HG03520 (cell line): ENCODE measurements at regions not wholly inside any gene's neighbourhood (a gene's known extent, or its start where the extent isn't known, plus 50 kb on each side); places are given as distances from the start of the nearest gene placed in this dataset.

Source experiments
- ATAC-seq: cut with Tn5 transposase; IDR thresholded peaks from one replicate; pipeline ENCODE4 v1.9.1; 2021; ENCODE audit warnings: mild to moderate bottlenecking, moderate library complexity; ENCODE audit not compliant: unreplicated experiment

DNA sequence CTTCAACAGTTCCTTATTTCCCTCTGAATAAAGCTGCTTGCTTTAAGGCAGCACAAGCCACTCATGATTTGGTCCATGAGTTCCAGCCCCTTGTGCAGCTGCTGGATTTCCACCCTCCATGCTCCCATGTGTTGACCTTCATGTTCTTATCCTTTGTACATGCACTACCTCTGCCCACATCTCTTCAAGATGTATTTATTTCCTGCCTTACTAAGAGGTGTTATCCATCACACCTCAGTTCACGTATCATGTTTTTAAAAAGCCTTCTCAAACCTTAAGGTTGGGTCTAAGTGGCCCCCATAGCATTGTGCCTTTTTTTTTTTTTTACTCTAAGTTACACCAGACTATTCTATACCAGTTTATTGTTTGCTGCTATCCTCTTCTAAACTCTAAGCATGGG is 107.7 kb downstream of the SIPA1L2 start:
- no peak for ATAC-seq

DNA sequence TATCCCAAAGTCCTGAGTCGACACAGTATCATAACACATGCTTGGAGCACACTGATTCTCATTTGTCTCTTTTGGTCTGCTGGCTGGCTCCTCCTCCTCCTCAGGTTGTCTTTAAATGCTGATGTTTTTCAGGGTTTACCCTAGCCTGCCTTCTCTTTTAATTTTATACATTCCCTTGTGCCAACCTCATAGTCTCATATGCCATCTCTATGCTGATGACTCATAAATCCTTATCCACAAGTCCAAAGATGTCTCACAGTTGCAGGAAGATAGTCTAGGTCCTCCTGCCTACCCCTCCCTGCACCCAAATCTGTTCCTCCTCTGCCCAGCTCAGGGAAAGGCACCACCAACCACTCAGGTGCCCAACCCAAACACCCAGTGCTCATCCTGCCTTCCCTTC is 108.3 kb downstream of the SIPA1L2 start:
- ATAC-seq, result no peak

DNA sequence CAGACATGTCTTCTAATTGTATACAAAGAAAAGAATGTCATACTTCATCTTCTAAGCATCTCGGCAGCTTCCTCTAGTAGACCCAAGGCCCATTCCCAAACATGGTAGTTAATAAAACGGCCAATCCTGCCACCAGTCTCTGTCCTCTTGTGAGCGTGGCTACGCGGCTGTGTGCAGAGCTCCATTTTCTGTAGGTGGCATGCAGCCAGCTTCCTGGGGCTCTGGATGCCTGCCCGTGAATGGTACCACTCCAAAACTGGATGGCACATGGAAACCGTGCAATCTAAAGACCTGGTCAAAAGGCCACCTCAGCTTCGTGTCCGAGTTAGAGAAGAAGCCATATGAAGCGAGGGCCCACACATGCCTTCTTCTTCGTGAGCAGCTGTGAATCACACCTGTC is 110.7 kb downstream of the SIPA1L2 start:
- no peak for ATAC-seq

DNA sequence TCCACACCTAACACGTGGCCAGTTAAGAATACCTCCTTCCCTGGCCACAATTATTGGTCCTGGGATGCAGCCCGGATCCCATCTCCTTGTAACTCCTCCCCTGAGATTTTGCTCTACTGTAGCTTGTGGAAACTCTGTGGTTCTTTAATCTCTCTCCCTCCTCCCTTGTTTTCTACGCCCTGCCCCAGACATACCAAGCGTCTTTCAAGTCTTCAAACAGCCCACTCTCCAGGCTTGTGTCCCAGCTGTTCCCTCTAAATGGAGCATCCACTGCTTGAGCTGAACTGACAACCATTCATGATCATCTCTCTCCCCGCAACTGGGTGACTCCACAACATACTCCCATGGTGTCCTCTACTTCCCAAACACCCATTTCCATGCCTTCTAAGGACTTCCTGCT is 111.6 kb downstream of the SIPA1L2 start:
- ATAC-seq, result no peak

DNA sequence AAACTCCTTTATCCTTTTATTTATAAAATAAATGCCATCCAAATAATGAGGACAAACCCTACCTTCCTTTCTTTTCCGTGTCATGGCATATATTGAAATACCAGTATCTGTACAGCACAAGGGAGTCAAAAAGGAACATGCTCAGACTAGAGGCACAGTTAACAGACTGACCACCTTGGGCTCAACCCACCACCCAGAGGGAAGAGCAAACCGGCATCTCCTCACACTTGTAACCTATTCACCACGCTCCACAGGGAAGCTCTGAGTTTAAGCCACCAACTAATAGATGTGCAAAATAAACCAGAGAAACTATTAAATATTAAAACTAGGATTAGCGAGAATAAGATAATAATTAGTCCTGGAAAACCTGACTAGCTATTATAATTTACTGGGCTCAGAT is 112.7 kb downstream of the SIPA1L2 start:
- no peak for ATAC-seq

DNA sequence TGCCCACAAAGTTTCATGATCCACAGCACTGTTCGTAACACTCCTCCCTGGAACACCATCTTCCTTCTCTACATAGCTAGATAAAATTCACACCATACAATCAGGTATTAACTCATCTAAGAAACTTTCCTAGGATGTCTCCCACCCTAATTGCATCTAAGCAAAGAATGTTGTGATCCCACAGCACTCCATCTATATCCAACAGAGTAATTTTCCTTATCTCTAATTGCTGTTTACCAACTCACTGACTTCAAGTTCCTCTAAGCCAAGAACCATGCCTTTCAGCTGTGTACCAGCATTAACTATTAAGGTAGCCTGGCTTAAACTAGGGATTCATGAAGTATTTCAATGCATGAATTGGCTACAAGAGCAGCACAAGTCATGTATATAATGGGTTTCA is 114.2 kb downstream of the SIPA1L2 start:
- no peak for ATAC-seq

DNA sequence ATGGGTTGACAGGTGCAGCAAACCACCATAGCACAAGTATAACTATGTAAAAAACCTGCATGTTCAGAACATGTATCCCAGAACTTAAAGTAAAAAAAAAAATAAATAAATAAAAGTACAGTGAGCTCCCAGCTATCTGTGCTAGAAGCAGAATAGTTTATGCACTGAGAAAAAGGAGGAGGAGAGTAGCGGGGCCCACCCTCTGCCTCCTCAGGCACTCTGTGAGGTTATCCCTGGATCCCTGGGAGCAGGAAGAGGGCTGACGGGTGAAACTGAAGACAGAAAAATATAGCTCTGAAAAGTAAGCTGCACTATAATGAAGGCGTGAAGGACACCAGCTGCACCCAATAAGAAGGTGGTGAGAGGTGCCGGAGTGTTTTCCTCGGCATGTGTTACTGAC is 117.2 kb downstream of the SIPA1L2 start:
- ATAC-seq, result no peak

DNA sequence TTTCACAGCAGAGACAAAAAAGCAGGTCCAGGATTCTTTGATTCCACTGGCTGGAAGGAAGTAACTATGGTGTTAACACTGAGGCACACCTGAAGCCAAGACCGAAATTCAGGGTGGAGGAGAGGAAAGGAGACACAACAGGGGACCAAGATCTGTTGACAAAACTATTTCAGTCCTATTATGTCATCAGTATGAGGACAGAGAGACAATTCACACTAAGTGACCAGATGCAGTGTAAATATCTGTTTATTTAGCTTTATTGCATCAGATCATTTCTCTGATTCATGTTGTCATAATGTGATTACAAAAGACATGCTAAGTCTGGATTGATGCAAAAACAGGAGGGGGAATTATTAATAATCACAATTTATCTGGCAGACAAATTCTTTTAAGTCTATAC is 118.8 kb downstream of the SIPA1L2 start:
- ATAC-seq, result no peak

DNA sequence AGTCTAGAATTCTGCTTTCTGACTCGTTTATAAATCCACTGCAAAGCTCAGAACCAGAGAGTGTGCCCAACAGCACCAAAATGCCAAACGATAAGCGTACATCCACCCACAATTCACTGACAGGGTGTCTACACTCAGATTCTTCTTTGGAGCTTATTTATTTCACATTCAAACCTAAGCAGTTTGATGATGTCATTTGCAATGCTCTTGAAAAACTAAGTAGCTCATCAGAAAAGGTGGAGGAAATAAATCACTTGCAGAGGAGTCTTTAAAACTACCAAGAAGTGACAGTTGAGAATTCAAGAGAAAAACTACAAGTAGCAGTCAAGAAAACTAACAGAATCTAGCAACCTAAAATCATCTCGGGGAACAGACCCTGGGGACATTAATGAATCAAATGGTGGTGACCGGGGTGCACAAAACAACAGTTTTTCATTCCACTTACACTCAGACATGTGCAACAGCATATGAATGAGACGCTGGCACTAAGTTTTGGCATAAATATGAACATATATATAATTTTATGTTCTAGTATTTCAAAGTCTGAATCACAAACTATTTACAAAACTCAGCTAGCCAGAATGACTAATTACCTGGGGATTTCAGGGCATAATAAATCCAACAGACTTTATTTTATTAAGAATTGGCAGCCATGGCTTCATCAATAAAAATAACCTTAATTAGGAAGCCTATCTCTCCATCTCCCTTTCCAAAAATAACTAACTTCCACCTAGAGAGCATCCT is 119.4 kb downstream of the SIPA1L2 start:
- no peak for ATAC-seq

DNA sequence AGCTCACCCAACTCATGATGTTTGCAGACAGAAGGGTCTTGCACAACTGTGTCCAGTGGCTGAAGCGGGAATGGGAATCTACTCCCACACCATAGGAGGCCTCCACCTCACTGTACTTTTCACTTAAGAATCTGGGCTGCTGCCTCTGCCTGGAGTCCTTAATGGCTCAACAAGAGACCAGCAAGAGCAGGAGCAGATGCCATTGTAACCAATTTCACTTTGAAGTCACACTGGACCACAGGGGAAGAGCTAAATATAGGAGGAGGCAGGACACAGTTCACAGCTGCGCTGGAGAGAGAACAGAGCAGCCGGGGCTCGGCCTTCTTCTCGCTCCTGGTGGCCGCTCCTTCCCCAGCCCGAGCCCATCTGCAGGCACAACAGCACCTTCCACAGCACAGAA is 120.4 kb downstream of the SIPA1L2 start:
- no peak for ATAC-seq

DNA sequence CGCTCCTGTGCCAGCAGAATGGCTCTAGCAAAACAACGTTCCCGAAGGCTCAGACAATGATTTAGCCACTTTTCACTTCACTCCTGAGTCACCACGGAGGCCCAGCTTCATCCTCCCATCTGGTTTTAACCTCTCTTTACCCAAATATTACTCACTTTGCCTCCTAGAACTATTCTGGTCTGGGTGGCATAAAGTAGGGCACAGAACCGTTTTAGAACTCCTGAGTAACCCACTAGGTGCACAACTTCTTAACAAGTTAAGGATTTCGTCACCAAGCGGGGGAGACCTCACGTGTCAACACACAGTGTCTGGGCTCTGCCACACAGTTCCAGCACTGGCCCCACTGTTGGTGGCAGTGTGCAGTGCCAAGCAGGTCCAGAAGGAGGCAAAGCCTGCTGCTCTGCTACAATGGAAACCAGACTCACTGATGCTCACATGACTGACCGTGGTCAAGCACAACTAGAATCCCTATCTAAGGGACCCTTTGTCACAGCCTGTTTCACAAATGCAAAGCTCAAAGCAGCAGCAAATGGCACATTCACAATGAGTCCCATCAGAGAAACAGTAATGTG is 121.7 kb downstream of the SIPA1L2 start:
- ATAC-seq, result no peak

DNA sequence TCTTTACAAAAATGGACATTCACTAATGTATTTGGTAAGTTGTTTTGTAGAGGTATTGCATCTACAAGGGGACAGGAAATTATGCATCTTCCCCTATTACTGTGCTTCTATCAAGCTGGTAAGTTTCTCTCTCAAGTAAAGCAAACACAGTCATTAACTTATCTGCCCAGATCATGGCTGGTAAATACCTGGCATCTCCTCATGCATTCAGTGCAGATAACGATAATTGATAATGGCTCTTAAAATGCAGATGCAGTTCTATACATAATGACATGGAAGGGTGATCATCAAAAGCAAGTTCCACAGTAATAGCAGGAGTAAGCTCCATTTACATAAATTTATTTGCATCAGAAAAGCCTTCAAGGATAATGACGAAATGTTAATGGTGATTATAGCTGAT is 122.4 kb downstream of the SIPA1L2 start:
- no peak for ATAC-seq

DNA sequence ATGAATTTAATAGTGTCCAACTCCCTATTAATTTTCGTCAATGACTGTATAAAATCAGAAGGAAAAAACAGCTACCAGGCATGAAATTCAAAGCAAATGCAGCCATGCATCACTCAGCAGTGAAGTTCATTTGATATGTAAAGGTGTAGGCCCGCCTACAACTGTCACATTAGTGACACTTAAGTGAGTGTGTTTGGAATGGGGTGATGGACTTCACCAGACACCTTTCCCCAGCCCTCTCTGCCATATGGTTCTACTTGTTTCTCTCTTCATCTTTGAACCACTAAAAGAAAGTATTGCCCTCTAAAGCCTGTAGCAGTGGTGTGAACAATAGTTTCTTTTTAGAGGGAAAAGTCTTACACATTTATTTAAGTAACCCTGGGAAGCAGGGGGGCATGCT is 124.0 kb downstream of the SIPA1L2 start:
- no peak for ATAC-seq

DNA sequence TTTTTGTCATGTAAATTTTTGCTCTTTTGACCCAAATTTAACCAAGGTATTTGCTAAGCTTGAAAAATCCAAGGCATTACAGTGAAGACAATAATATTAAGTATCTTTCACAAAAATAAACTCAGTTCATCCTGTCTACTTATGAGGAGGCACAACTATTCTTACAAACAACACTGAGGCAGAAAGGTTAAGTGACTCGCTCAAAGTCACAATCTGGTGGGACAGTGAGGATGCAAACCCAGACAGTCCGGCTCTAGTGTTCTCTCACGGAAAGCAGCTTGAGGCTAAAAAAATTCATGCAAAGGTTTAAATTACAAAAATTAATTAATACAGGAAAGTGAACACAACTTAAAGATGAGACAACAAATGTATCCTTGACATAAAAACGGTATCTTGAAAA is 125.3 kb downstream of the SIPA1L2 start:
- no peak for ATAC-seq

DNA sequence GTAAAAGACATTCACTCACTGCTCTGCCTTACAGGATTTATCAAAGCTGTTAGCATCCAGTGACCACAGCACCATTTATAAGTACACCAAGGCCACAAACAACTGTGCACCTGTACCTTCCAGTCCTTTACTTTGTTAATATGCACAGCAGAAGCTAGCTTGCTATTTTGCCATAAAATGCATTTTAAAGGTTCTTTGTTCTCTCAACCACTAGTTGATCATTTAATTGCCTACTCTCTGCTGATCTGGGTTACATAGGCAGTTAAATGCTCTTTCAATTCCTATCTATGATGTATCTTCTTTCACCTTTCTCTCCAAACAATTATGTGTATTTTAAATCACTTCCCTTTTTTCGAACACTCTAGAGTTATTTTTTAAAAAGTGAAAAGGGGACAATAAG is 126.4 kb downstream of the SIPA1L2 start:
- ATAC-seq, result no peak

DNA sequence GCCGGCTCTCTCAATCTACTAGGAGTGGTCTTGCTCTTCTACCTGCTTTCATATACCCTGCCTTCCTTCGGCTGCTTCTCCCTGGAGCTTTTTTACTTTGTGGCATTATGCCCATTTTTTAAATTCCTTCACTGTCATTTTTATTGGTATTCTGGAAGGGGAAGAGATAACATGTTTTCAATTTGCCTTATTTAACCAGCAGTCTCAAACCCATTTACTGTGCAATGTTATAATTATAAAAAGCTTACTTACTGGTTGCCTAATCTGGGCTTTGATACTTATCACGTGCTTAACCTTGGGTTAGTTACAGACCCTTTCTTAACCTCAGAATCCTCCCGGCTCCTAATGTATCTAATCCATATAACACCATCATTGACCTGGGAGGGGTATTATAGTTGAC is 128.1 kb downstream of the SIPA1L2 start:
- ATAC-seq, result no peak

DNA sequence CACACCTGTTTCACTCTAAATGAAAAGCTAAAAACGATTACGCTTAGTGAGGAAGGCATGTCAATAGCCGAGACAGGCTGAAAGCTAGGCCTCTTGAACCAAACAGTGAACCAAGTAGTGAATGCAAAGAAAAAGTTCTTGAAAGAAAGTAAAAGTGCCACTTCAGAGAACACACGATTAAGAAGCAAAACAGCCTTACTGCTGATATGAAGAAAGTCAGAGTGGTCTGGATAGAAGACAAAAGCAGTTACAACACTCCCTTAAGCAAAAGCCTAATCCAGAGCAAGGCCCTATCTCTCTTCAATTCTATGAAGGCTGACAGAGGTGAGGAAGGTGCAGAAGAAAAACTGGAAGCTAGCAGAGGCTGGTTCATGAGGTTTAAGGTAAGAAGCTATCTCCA is 130.7 kb downstream of the SIPA1L2 start:
- no peak for ATAC-seq

DNA sequence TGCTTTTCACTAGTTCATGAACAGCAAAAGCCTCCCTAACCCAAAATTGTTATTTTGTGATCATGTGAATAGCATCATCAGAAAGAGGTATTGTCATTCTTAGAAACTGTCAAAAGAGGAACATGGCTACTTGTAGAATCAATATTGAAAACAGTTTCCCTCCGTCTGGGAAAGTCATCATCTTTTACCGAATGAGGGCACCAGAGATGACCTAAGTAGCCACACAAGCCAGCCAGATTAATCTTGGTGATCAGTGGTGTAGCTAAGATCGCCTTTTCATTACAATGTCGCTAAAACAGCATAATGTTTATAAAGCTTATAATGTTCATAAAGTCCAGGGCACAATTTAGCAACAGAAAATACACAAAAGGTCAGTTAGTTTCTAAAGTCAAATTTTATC is 136.1 kb downstream of the SIPA1L2 start:
- ATAC-seq, result no peak

DNA sequence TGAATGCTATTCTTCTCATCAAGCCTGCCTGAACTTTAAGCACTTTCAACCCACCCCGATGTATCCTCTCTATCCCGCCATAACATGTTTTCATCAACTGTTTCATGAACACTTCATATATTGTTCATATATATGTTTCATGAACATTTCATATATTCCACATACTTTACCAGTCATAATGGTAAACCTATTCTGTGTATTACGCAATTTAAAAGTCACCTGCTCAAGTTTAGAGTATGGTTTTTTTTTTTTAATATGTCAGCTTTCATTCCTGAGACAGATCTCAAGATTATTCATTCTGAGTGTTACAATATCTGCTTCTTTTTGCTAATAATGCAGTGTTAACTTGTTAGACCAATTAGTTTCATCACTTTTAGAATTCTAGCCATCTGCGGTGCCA is 140.7 kb downstream of the SIPA1L2 start:
- no peak for ATAC-seq

DNA sequence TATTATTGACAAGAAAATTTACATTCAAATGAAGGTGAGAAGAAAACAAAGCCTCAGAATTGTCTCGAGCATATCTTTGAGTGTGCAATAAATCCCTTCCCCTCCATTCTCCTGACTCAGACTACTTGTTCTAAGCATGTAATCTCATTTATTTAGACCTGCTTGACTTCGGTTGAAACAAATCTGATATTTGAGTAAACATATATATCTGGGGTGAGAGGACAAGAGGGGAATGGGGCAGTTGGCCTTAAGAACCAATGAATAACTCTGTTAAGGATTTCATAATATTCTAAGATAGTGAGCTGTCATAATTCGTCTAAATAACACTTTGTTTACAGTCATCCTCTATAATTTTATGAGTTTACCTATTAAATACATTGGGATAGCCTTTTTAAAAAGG is 142.7 kb downstream of the SIPA1L2 start:
- ATAC-seq, result no peak

DNA sequence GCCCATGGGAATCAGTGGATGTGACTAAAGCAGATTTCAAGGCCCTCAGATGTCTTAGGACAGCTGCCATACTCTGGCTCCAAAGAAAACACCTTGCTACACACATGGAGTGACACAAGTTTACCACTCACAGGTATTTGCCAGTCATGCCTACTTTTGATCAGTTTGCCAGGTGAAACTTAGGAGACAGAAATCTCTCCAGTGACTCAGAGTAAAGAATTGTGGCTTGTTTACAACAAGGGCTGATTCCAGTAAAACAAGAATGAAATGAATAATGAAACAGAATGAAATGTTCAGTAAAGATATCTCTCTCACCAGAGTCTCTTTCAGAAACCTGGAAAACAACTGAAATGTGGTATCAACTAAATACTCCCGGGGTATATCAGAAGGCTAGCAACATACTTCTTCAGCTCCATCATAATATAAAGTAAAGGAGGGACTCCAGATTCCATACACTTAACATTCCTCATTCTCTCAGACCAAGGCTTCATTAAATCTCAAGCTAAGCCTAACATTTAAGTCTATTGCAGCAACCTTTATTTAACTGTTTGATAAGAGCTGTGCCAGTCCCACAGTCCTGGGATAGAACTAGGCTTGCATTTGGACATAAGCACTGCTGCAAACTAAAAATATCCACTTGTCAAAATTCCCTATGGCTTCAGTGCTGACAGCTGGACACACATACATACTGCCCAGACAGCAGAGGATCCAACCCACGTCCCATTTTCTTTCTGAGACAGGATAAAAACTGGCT is 143.3 kb downstream of the SIPA1L2 start:
- no peak for ATAC-seq

DNA sequence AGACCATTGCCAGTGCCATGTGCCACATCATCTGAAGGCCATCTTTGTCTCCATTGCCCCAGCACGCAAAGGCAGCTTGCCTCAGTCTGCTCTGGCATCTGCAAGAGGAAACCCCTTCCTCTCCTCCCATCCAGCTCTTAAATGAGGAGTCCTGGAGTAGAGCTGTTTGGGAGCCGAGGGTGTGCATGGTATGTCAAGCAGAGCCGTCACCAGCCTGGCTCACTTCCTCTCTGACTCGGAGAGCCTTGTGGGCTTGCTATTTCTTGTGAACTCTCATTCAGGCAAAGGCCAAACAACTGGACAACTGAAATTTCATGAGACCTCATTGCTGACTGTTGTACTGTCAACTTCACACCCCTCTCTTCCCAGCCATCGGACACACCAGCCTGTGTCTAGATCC is 143.9 kb downstream of the SIPA1L2 start:
- ATAC-seq, result no peak
